H9 (cell line): ENCODE measurements at regions not wholly inside any gene's neighbourhood (a gene's known extent, or its start where the extent isn't known, plus 50 kb on each side); places are given as distances from the start of the nearest gene placed in this dataset.

Experiments
- DNase-seq: peaks from one replicate; pipeline ENCODE4 v3.0.0-alpha.2; 2017
- H2AFZ ChIP-seq: one replicate; pipeline ENCODE4 v1.6.1; 2013; ENCODE audit warnings: mild to moderate bottlenecking, low read length, control low read depth, moderate library complexity
- H2AK5ac ChIP-seq: 2 replicates; pipeline ENCODE4 v1.6.1; 2013; ENCODE audit warnings: low read length, control low read depth, mixed read lengths; ENCODE audit not compliant: insufficient read length
- H2BK120ac ChIP-seq: one replicate; pipeline ENCODE4 v1.6.1; 2013; ENCODE audit warnings: low read depth, mild to moderate bottlenecking, low read length, control low read depth, inconsistent platforms; ENCODE audit not compliant: poor library complexity, severe bottlenecking
- H2BK12ac ChIP-seq: 2 replicates; pipeline ENCODE4 v1.6.1; 2013; ENCODE audit warnings: low read length, control low read depth, mixed read lengths, low read depth; ENCODE audit not compliant: insufficient read length
- H2BK15ac ChIP-seq: 2 replicates; pipeline ENCODE4 v1.6.1; 2013; ENCODE audit warnings: low read depth, low read length, control low read depth
- H2BK20ac ChIP-seq: one replicate; pipeline ENCODE4 v1.6.1; 2013; ENCODE audit warnings: low read depth, mild to moderate bottlenecking, low read length, control low read depth, inconsistent platforms; ENCODE audit not compliant: poor library complexity, severe bottlenecking
- H2BK5ac ChIP-seq: 2 replicates; pipeline ENCODE4 v1.6.1; 2013; ENCODE audit warnings: low read length, control low read depth, mixed read lengths; ENCODE audit not compliant: insufficient read length
- H3K14ac ChIP-seq: 2 replicates; pipeline ENCODE4 v1.6.1; 2013; ENCODE audit warnings: low read length, control low read depth; ENCODE audit not compliant: insufficient read depth
- H3K18ac ChIP-seq: 2 replicates; pipeline ENCODE4 v1.6.1; 2013; ENCODE audit warnings: low read depth, mild to moderate bottlenecking, mixed read lengths, low read length, control low read depth; ENCODE audit not compliant: insufficient read length
- H3K23ac ChIP-seq: 2 replicates; pipeline ENCODE4 v1.6.1; 2013; ENCODE audit warnings: low read length, control low read depth, mixed read lengths, low read depth; ENCODE audit not compliant: insufficient read length
- H3K23me2 ChIP-seq: 2 replicates; pipeline ENCODE4 v1.6.1; 2013; ENCODE audit warnings: low read depth, mild to moderate bottlenecking, mixed read lengths, low read length, control low read depth; ENCODE audit not compliant: insufficient read length, poor library complexity, severe bottlenecking
- H3K27ac ChIP-seq: 2 replicates; pipeline ENCODE4 v1.5.1; 2013; ENCODE audit warnings: low read length, control low read depth, mixed read lengths, low read depth; ENCODE audit not compliant: insufficient read length
- H3K27me3 ChIP-seq: 2 replicates; pipeline ENCODE4 v1.6.1; 2013; ENCODE audit warnings: low read length, control low read depth, inconsistent platforms; ENCODE audit not compliant: insufficient read depth
- H3K4ac ChIP-seq: 2 replicates; pipeline ENCODE4 v1.6.1; 2013; ENCODE audit warnings: low read depth, mild to moderate bottlenecking, control low read depth, inconsistent platforms, low read length, moderate library complexity
- H3K4me1 ChIP-seq: 2 replicates; pipeline ENCODE4 v1.6.1; 2013; ENCODE audit warnings: low read length, control low read depth, inconsistent platforms; ENCODE audit not compliant: insufficient read depth
- H3K4me2 ChIP-seq: 2 replicates; pipeline ENCODE4 v1.6.1; 2013; ENCODE audit warnings: low read length, control low read depth, mixed read lengths; ENCODE audit not compliant: insufficient read length, insufficient read depth
- H3K56ac ChIP-seq: 2 replicates; pipeline ENCODE4 v1.6.1; 2013; ENCODE audit warnings: low read depth, mild to moderate bottlenecking, mixed read lengths, low read length, control low read depth; ENCODE audit not compliant: insufficient read length
- H3K79me1 ChIP-seq: 2 replicates; pipeline ENCODE4 v1.6.1; 2013; ENCODE audit warnings: low read depth, mild to moderate bottlenecking, moderate library complexity, low read length, control low read depth, inconsistent platforms; ENCODE audit not compliant: insufficient read depth, poor library complexity, severe bottlenecking
- H3K79me2 ChIP-seq: 2 replicates; pipeline ENCODE4 v1.6.1; 2013; ENCODE audit warnings: low read length, control low read depth, inconsistent platforms; ENCODE audit not compliant: insufficient read depth
- H3K9ac ChIP-seq: 2 replicates; pipeline ENCODE4 v1.6.1; 2013; ENCODE audit warnings: low read length, control low read depth, mixed read lengths; ENCODE audit not compliant: insufficient read length; ENCODE audit errors: extremely low read depth
- H3K9me3 ChIP-seq: one replicate; pipeline ENCODE4 v1.6.1; 2013; ENCODE audit warnings: low read depth, low read length, inconsistent platforms; ENCODE audit not compliant: control insufficient read depth
- H3T11ph ChIP-seq: one replicate; pipeline ENCODE4 v1.6.1; 2013; ENCODE audit warnings: mild to moderate bottlenecking, low read length, control low read depth, inconsistent platforms
- H4K20me1 ChIP-seq: one replicate; pipeline ENCODE4 v1.6.1; 2013; ENCODE audit not compliant: control insufficient read depth, insufficient read length, insufficient read depth
- H4K5ac ChIP-seq: 2 replicates; pipeline ENCODE4 v1.6.1; 2013; ENCODE audit warnings: low read depth, mild to moderate bottlenecking, mixed read lengths, low read length, control low read depth; ENCODE audit not compliant: insufficient read length
- H4K8ac ChIP-seq: replicated peaks from 2 replicates; pipeline ENCODE4 v1.6.1; 2013; ENCODE audit warnings: low read length, control low read depth, mixed read lengths, low read depth; ENCODE audit not compliant: insufficient read length
- H4K91ac ChIP-seq: 2 replicates; pipeline ENCODE4 v1.6.1; 2013; ENCODE audit warnings: low read depth, mild to moderate bottlenecking, moderate library complexity, mixed read lengths, low read length, control low read depth; ENCODE audit not compliant: insufficient read length
- H3K27ac Mint-ChIP-seq, 3 experiments: 2 replicates in 2 of 3; 3 replicates in 1 of 3; pipeline ENCODE4 v1.8.0; 2020 to 2021; ENCODE audit warnings: mixed read lengths in 3 of 3, mild to moderate bottlenecking in 1 of 3, moderate library complexity in 1 of 3
- H3K27me3 Mint-ChIP-seq: 2 replicates; pipeline ENCODE4 v1.8.0; 2021; ENCODE audit warnings: low read depth, mild to moderate bottlenecking, moderate library complexity, mixed read lengths
- H3K36me3 Mint-ChIP-seq, 3 experiments: 2 replicates in 2 of 3; 3 replicates in 1 of 3; pipeline ENCODE4 v1.8.0; 2020 to 2021; ENCODE audit warnings: low read depth in 3 of 3, mixed read lengths in 3 of 3; ENCODE audit not compliant: insufficient read depth in 1 of 3
- H3K4me1 Mint-ChIP-seq, 2 experiments: 2 replicates each; pipeline ENCODE4 v1.8.0; 2020; ENCODE audit warnings: mixed read lengths in 2 of 2
- H3K4me3 Mint-ChIP-seq, 2 experiments: 2 replicates in 1 of 2; 3 replicates in 1 of 2; pipeline ENCODE4 v1.8.0; 2020 to 2021; ENCODE audit warnings: mild to moderate bottlenecking in 2 of 2, mixed read lengths in 2 of 2, moderate library complexity in 1 of 2
- H3K9me3 Mint-ChIP-seq, 2 experiments: 2 replicates in 1 of 2; 3 replicates in 1 of 2; pipeline ENCODE4 v1.8.0; 2020; ENCODE audit warnings: mild to moderate bottlenecking in 2 of 2, mixed read lengths in 2 of 2, moderate library complexity in 1 of 2
- CTCF ChIP-seq: fragments of 200-600 bp; sonication (generic); conservative IDR thresholded peaks from 3 replicates; pipeline ENCODE4 v1.8.0; 2021; ENCODE audit warnings: antibody characterized with exemption, mild to moderate bottlenecking
- WGBS: extraction: QIAGEN DNeasy Blood & Tissue Kit; methylation state at CpG from one replicate; pipeline ENCODE4 v1.1.7; 2013; ENCODE audit warnings: missing lambda C conversion rate, low lambda C conversion rate, mixed read lengths; ENCODE audit not compliant: insufficient read length; ENCODE audit errors: extremely low coverage; 5-methylcytosine and 5-hydroxymethylcytosine counted together

GRCh38 chr10:55476129-55476528 is 675.1 kb upstream of the PCDH15 start:
- Histone ChIP-seq H3K18ac (no peak overlapping the region), H2BK20ac (no peak overlapping the region), H2BK15ac (no peak overlapping the region), H3K4ac (no peak overlapping the region), H4K8ac (no peak overlapping the region), H3K9me3 (no peaks in the 10 kb centered on the region), H3T11ph (no peak overlapping the region), H2BK120ac (no peak overlapping the region), H3K79me1 (no peaks in the 10 kb centered on the region), H2AK5ac (no peak overlapping the region), H4K20me1 (no peaks in the 10 kb centered on the region), H4K5ac (no peak overlapping the region), H2BK12ac (no peak overlapping the region), H3K56ac (no peak overlapping the region), H3K4me1 (no peaks in the 10 kb centered on the region), H4K91ac (no peak overlapping the region), H3K9ac (no peak overlapping the region), H3K27ac (no peak overlapping the region), H3K4me2 (no peak overlapping the region), H3K23ac (no peak overlapping the region), H3K79me2 (no peaks in the 10 kb centered on the region), H2AFZ (no peak overlapping the region), H2BK5ac (no peak overlapping the region), H3K23me2 (no peaks in the 10 kb centered on the region), H3K14ac (no peak overlapping the region), H3K27me3 (no peaks in the 10 kb centered on the region)
- peaks cover 8 to 11% of the 10 kb centered on the region in 2 experiments; a peak in 4 of 5 replicates for H3K9me3 Mint-ChIP-seq
- no CpG with 5 or more reads among the region's 1 CpG for WGBS
- TF ChIP-seq CTCF: no peak
- no peak for DNase-seq
- no peak overlapping the region for H3K27ac Mint-ChIP-seq
- no peaks in the 10 kb centered on the region for H3K4me1 Mint-ChIP-seq
- peaks cover 1% of the 10 kb centered on the region for H3K27me3 Mint-ChIP-seq
- H3K4me3 Mint-ChIP-seq: no peak overlapping the region
- H3K36me3 Mint-ChIP-seq: peaks cover 0 to 11% (median 0%) of the 10 kb centered on the region in 3 experiments; a peak in 3 of 7 replicates
